Osteocyte (in vitro differentiated cells): ENCODE measurements at regions not wholly inside any gene's neighbourhood (a gene's known extent, or its start where the extent isn't known, plus 50 kb on each side); places are given as distances from the start of the nearest gene placed in this dataset.

Source experiments
- DNase-seq: peaks from one replicate; pipeline ENCODE4 v3.0.0; 2021; ENCODE audit warnings: mixed read lengths; ENCODE audit not compliant: unreplicated experiment; ENCODE audit errors: extremely low spot score
- H3K27ac Mint-ChIP-seq: one replicate; pipeline ENCODE4 v1.8.0; 2021; ENCODE audit warnings: mild to moderate bottlenecking, mixed read lengths; ENCODE audit not compliant: unreplicated experiment
- H3K27me3 Mint-ChIP-seq: one replicate; pipeline ENCODE4 v1.8.0; 2021; ENCODE audit warnings: mixed read lengths; ENCODE audit not compliant: unreplicated experiment
- H3K36me3 Mint-ChIP-seq: one replicate; pipeline ENCODE4 v1.8.0; 2021; ENCODE audit warnings: mixed read lengths; ENCODE audit not compliant: unreplicated experiment
- H3K4me1 Mint-ChIP-seq: one replicate; pipeline ENCODE4 v1.8.0; 2021; ENCODE audit warnings: mixed read lengths; ENCODE audit not compliant: unreplicated experiment
- H3K4me3 Mint-ChIP-seq: one replicate; pipeline ENCODE4 v1.8.0; 2021; ENCODE audit warnings: mild to moderate bottlenecking, moderate library complexity, mixed read lengths; ENCODE audit not compliant: unreplicated experiment
- H3K9me3 Mint-ChIP-seq: one replicate; pipeline ENCODE4 v1.8.0; 2021; ENCODE audit warnings: mixed read lengths; ENCODE audit not compliant: unreplicated experiment
- TF ChIP-seq, protein P1 (sequence below): fragments of 200-600 bp; sonication (generic); IDR thresholded peaks from 2 replicates; pipeline ENCODE4 v1.5.0; 2021; ENCODE audit warnings: antibody characterized with exemption, mild to moderate bottlenecking, moderate library complexity

DNA sequence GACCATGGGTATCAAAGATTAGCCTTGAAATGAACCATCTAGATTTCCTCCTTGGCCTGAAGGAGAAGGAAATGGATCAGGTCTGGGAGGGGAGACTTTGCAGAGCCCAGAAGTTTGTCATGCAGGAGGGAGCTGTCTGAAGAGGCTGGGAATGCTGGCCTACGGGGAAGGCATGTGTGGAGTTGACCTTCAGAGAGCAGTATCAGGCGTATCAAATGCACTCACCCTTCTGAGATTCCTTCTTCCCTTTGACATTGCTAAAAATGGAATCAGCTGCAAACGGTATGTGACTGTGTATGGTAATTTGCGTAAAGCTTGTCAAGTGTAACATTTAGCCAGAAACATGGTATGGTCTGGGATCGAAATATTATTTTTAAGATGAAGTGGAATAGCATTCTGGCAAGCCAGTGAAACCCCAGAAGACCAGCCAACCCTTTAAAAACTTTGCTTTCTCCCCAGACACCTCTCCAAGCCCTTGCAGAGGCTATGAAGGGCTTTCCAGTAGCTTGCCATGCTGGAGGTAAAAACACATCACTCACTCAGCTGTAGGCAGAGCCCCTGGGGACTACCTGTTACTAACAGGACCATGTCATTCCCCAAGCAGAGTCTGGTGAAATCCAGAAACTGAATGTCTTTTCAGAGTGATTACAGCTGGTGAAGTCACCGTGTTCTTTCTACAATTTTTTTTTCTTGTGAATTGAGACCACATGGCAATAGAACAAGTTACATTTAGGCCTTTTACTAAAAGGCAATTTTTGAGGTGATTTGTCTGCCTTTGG lies 174.7 kb upstream of the SLC24A5 start:
- no peak overlapping the region for H3K4me3 Mint-ChIP-seq

GRCh38 chr15:47949815-47950214 lies 171.0 kb upstream of the SLC24A5 start:
- Mint-ChIP-seq H3K4me3 (no peak overlapping the region), H3K36me3 (no peaks in the 10 kb centered on the region), H3K9me3 (no peaks in the 10 kb centered on the region), H3K4me1 (no peaks in the 10 kb centered on the region), H3K27me3 (peaks cover 43% of the 10 kb centered on the region), H3K27ac (no peak overlapping the region)
- TF ChIP-seq, protein P1, sequence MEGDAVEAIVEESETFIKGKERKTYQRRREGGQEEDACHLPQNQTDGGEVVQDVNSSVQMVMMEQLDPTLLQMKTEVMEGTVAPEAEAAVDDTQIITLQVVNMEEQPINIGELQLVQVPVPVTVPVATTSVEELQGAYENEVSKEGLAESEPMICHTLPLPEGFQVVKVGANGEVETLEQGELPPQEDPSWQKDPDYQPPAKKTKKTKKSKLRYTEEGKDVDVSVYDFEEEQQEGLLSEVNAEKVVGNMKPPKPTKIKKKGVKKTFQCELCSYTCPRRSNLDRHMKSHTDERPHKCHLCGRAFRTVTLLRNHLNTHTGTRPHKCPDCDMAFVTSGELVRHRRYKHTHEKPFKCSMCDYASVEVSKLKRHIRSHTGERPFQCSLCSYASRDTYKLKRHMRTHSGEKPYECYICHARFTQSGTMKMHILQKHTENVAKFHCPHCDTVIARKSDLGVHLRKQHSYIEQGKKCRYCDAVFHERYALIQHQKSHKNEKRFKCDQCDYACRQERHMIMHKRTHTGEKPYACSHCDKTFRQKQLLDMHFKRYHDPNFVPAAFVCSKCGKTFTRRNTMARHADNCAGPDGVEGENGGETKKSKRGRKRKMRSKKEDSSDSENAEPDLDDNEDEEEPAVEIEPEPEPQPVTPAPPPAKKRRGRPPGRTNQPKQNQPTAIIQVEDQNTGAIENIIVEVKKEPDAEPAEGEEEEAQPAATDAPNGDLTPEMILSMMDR = no peak
- DNase-seq = no peak

More for the DNA sequence above, 174.7 kb upstream of the SLC24A5 start:
- Mint-ChIP-seq H3K4me1 (no peaks in the 10 kb centered on the region), H3K27ac (no peak overlapping the region), H3K36me3 (no peaks in the 10 kb centered on the region), H3K9me3 (no peaks in the 10 kb centered on the region), H3K27me3 (peaks cover 44% of the 10 kb centered on the region)
- no peak for DNase-seq
- TF ChIP-seq, protein P1 = no peak

- TF ChIP-seq, protein P1 = no peak
- H3K36me3 Mint-ChIP-seq = no peaks in the 10 kb centered on the region
- H3K4me1 Mint-ChIP-seq = no peaks in the 10 kb centered on the region
- no peaks in the 10 kb centered on the region for H3K9me3 Mint-ChIP-seq
- no peak overlapping the region for H3K4me3 Mint-ChIP-seq
- H3K27ac Mint-ChIP-seq = no peak overlapping the region
- H3K27me3 Mint-ChIP-seq = peaks cover 46% of the 10 kb centered on the region
- DNase-seq = no peak
Measured at GRCh38 chr15:47950447-47950846, 170.3 kb upstream of the SLC24A5 start.

- no peak overlapping the region for H3K4me3 Mint-ChIP-seq
- no peaks in the 10 kb centered on the region for H3K9me3 Mint-ChIP-seq
- H3K4me1 Mint-ChIP-seq = no peaks in the 10 kb centered on the region
- H3K36me3 Mint-ChIP-seq = no peaks in the 10 kb centered on the region
- H3K27me3 Mint-ChIP-seq = peaks cover 47% of the 10 kb centered on the region
- no peak overlapping the region for H3K27ac Mint-ChIP-seq
- no peak for DNase-seq
- TF ChIP-seq, protein P1 = no peak
Measured at GRCh38 chr15:47951781-47952180, 169.0 kb upstream of the SLC24A5 start.

DNA sequence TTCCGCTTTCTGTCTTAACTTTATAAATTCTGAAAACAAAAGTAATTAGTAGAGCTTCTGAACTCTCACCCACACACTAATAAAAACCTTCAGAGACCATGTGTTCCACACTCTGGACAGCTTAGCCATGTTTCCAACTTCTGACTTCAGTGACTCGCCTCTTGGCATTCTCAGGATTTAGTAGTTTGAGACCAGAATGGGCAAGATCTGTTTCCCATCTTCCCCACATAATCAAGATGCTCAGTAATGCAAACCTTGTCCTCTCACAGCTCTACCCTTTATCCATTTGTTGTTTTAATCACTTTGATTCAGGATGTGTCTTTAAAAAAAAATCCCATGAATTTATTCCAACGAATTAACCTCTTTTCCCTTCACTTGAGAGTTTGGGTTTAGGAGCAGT lies 166.6 kb upstream of the SLC24A5 start:
- Mint-ChIP-seq H3K27me3 (peaks cover 42% of the 10 kb centered on the region), H3K4me3 (no peak overlapping the region), H3K4me1 (no peaks in the 10 kb centered on the region), H3K27ac (no peak overlapping the region), H3K36me3 (no peaks in the 10 kb centered on the region), H3K9me3 (no peaks in the 10 kb centered on the region)
- TF ChIP-seq, protein P1 = no peak
- no peak for DNase-seq
